Large intestine (tissue), 3 donors: ENCODE measurements at regions not wholly inside any gene's neighbourhood (a gene's known extent, or its start where the extent isn't known, plus 50 kb on each side); places are given as distances from the start of the nearest gene placed in this dataset.
"Not testable (repeated sequence)": the region's sequence is repeated elsewhere in the genome, so short reads cannot be mapped to it uniquely, and the experiment has no call there.

Experiments used
- DNase-seq, 2 donors: peaks; one replicate each; pipeline versions ENCODE4 v3.0.0 to v3.0.0-alpha.2; 2013
- H3K27ac ChIP-seq: one replicate; pipeline ENCODE4 v1.5.1; 2013; ENCODE audit warnings: low read length
- H3K27me3 ChIP-seq: 2 replicates; pipeline ENCODE4 v1.6.1; 2013; ENCODE audit warnings: low read length; ENCODE audit not compliant: control insufficient read depth, insufficient read depth
- H3K36me3 ChIP-seq: 2 replicates; pipeline ENCODE4 v1.6.1; 2013; ENCODE audit warnings: low read length; ENCODE audit not compliant: control insufficient read depth, insufficient read depth
- H3K4me1 ChIP-seq: one replicate; pipeline ENCODE4 v1.6.1; 2013; ENCODE audit warnings: low read length; ENCODE audit not compliant: control insufficient read depth, insufficient read depth
- H3K4me3 ChIP-seq: one replicate; pipeline ENCODE4 v1.5.1; 2013; ENCODE audit warnings: low read length
- H3K9me3 ChIP-seq: one replicate; pipeline ENCODE4 v1.6.1; 2013; ENCODE audit warnings: mild to moderate bottlenecking, low read depth, low read length, moderate library complexity; ENCODE audit not compliant: control insufficient read depth
- WGBS: methylation state at CpG from one replicate; pipeline ENCODE4 v1.1.5; 2013; ENCODE audit warnings: low lambda C conversion rate; ENCODE audit not compliant: insufficient coverage; 5-methylcytosine and 5-hydroxymethylcytosine counted together

DNA sequence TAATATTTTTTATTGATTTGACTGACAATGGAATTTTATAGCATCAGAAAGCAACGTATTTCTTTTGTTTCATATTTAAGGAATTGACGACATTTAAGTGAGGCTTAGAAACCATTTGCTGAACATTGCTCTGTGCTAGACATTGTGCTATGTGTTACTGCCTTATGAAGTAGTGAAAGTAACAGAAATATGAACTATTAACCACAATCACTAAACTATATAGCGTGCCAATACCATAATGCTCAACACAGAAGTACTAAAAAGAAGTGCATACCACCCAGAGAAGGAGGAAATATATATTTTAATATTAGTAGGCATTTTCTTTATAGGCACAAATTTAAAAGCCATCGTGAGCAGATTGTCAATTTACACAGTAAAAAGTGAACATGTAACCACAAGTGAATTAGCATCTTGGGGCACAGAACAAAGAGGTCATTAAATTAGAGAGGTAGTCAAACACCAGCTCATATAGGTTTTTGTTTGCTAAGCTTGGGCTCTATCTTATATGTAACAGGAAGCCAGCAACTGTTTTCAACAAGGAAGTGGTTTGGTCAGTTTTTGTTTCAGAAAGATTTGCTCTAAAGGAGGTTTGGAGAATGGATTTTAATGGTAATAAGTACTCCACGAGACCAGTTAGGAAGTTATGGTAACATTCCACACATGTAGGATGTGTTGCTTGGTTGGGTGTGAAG lies 270.7 kb downstream of the GRXCR1 start:
- WGBS = 92% methylated on average over 3 of the region's 5 CpGs
- Histone ChIP-seq H3K27me3 (no peaks in the 10 kb centered on the region), H3K4me3 (no peak overlapping the region), H3K27ac (no peak overlapping the region), H3K36me3 (no peaks in the 10 kb centered on the region), H3K9me3 (no peaks in the 10 kb centered on the region), H3K4me1 (no peaks in the 10 kb centered on the region)
- DNase-seq = no peak

GRCh38 chr4:43189741-43190140 lies 297.2 kb downstream of the GRXCR1 start:
- WGBS = no CpG with 5 or more reads among the region's 4 CpGs
- Histone ChIP-seq H3K27me3 (no peaks in the 10 kb centered on the region), H3K36me3 (no peaks in the 10 kb centered on the region), H3K27ac (no peak overlapping the region), H3K4me3 (no peak overlapping the region), H3K9me3 (no peaks in the 10 kb centered on the region), H3K4me1 (no peaks in the 10 kb centered on the region)
- DNase-seq = no peak

DNA sequence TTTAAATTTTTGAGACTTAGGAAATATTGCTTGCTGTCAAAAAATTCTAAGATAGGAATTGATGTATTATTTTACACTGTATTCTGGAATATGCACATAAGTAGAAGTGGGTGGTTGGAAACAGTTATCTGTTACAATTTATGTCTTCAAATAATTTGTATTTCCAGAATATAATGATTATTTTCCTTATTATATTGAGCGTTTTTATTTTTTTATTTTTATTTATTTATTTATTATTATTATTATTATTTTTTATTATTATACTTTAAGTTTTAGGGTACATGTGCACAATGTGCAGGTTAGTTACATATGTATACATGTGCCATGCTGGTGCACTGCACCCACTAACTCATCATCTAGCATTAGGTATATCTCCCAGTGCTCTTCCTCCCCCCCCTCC lies 320.1 kb downstream of the GRXCR1 start:
- not testable (repeated sequence) for H3K4me1 ChIP-seq, H3K4me3 ChIP-seq, H3K36me3 ChIP-seq, H3K9me3 ChIP-seq, DNase-seq, H3K27me3 ChIP-seq, H3K27ac ChIP-seq
- WGBS = 62% methylated on average over 1 of the region's 1 CpG

GRCh38 chr4:43223820-43224219 lies 331.3 kb downstream of the GRXCR1 start:
- Histone ChIP-seq H3K27me3 (no peaks in the 10 kb centered on the region), H3K36me3 (no peaks in the 10 kb centered on the region), H3K4me3 (no peak overlapping the region), H3K4me1 (no peaks in the 10 kb centered on the region), H3K27ac (no peak overlapping the region), H3K9me3 (no peaks in the 10 kb centered on the region)
- 79% methylated on average over 2 of the region's 3 CpGs for WGBS
- no peak for DNase-seq

GRCh38 chr4:43224559-43224958 lies 332.0 kb downstream of the GRXCR1 start:
- 50% methylated on average over 1 of the region's 2 CpGs for WGBS
- H3K9me3 ChIP-seq = no peaks in the 10 kb centered on the region
- H3K27me3 ChIP-seq = no peaks in the 10 kb centered on the region
- H3K27ac ChIP-seq = no peak overlapping the region
- no peak overlapping the region for H3K4me3 ChIP-seq
- DNase-seq = no peak
- H3K36me3 ChIP-seq = no peaks in the 10 kb centered on the region
- no peaks in the 10 kb centered on the region for H3K4me1 ChIP-seq

- Histone ChIP-seq H3K4me1 (no peaks in the 10 kb centered on the region), H3K27ac (no peak overlapping the region), H3K36me3 (no peaks in the 10 kb centered on the region), H3K27me3 (no peaks in the 10 kb centered on the region), H3K4me3 (no peak overlapping the region), H3K9me3 (no peaks in the 10 kb centered on the region)
- no peak for DNase-seq
- 82% methylated on average over 2 of the region's 3 CpGs for WGBS
These were observed 340.8 kb downstream of the GRXCR1 start for GRCh38 chr4:43233321-43233720.

- H3K4me1 ChIP-seq = no peaks in the 10 kb centered on the region
- no peaks in the 10 kb centered on the region for H3K36me3 ChIP-seq
- no peaks in the 10 kb centered on the region for H3K9me3 ChIP-seq
- WGBS = no CpG with 5 or more reads among the region's 5 CpGs
- DNase-seq = no peak
- no peak overlapping the region for H3K4me3 ChIP-seq
- H3K27me3 ChIP-seq = no peaks in the 10 kb centered on the region
- no peak overlapping the region for H3K27ac ChIP-seq
These were observed 342.3 kb downstream of the GRXCR1 start for GRCh38 chr4:43234626-43235415.

DNA sequence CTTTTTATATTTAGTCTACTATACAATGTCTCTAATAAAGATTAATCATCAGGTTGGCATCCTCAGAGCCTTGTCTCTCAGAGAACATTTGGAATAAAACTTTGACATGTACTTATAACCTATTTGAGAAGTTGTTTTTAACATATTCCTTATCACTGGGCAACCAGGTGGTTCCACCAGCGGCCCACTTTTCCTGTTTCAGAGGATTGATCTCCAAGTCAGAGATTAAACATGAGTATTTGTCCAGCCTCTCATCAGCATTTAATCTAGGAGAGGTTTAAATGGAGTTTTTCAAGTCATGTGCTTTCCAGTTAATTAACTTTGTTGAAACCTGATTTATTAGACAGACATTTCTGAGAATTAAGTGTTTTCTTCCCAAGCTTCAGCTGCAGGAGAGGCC lies 345.5 kb downstream of the GRXCR1 start:
- Histone ChIP-seq H3K27ac (no peak overlapping the region), H3K4me3 (no peak overlapping the region), H3K4me1 (no peaks in the 10 kb centered on the region), H3K27me3 (no peaks in the 10 kb centered on the region), H3K9me3 (no peaks in the 10 kb centered on the region), H3K36me3 (no peaks in the 10 kb centered on the region)
- DNase-seq = no peak
- no CpG with 5 or more reads among the region's 1 CpG for whole genome bisulfite sequencing

GRCh38 chr4:43238585-43238984 lies 346.1 kb downstream of the GRXCR1 start:
- no peak for DNase-seq
- H3K9me3 ChIP-seq = no peaks in the 10 kb centered on the region
- no peaks in the 10 kb centered on the region for H3K4me1 ChIP-seq
- no peak overlapping the region for H3K27ac ChIP-seq
- H3K36me3 ChIP-seq = no peaks in the 10 kb centered on the region
- H3K4me3 ChIP-seq = no peak overlapping the region
- no peaks in the 10 kb centered on the region for H3K27me3 ChIP-seq

GRCh38 chr4:43241104-43241503 lies 348.6 kb downstream of the GRXCR1 start:
- Histone ChIP-seq H3K27me3 (no peaks in the 10 kb centered on the region), H3K36me3 (no peaks in the 10 kb centered on the region), H3K27ac (no peak overlapping the region), H3K4me1 (no peaks in the 10 kb centered on the region), H3K4me3 (no peak overlapping the region), H3K9me3 (no peaks in the 10 kb centered on the region)
- DNase-seq = no peak

DNA sequence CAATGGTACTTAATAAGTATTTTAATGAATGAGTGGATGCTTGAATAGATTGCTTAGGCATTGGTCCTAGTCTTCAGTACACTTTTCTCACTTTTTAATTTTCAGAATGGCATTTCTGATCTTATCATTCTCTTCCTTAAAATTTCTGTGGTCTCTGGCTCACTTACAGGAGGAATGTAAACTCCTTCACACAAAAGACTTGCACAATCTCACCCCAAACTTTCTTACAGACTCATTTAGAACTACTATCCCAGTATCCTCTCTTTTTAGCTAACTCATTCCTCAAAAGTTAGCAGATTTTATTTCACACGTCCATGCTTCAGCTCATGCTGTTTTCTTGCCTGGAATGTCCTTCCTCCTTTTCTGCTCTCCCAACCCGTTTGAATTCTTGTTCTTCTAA lies 350.1 kb downstream of the GRXCR1 start:
- H3K27ac ChIP-seq = no peak overlapping the region
- H3K4me3 ChIP-seq = no peak overlapping the region
- no peaks in the 10 kb centered on the region for H3K4me1 ChIP-seq
- H3K27me3 ChIP-seq = no peaks in the 10 kb centered on the region
- DNase-seq = no peak
- 75% methylated on average over 1 of the region's 2 CpGs for WGBS
- H3K36me3 ChIP-seq = no peaks in the 10 kb centered on the region
- H3K9me3 ChIP-seq = no peaks in the 10 kb centered on the region
